Left lobe of liver (tissue), 2 donors: ENCODE measurements at regions not wholly inside any gene's neighbourhood (a gene's known extent, or its start where the extent isn't known, plus 50 kb on each side); places are given as distances from the start of the nearest gene placed in this dataset.
"Not testable (repeated sequence)": the region's sequence is repeated elsewhere in the genome, so short reads cannot be mapped to it uniquely, and the experiment has no call there.

Experiments
- ATAC-seq: fragments of 200-7000 bp; cut with Tn5 transposase; one replicate; pipeline ENCODE4 v1.9.1; 2020; ENCODE audit warnings: mild to moderate bottlenecking, moderate library complexity
- DNase-seq: peaks from one replicate; pipeline ENCODE4 v3.0.0-alpha.2; 2020; ENCODE audit warnings: low spot score
- donor health status: DM: no; HTN: no; CAD: no; lungs with moderate emphysema.
- donor health status: DM: no; HTN: yes; CAD: no.

DNA sequence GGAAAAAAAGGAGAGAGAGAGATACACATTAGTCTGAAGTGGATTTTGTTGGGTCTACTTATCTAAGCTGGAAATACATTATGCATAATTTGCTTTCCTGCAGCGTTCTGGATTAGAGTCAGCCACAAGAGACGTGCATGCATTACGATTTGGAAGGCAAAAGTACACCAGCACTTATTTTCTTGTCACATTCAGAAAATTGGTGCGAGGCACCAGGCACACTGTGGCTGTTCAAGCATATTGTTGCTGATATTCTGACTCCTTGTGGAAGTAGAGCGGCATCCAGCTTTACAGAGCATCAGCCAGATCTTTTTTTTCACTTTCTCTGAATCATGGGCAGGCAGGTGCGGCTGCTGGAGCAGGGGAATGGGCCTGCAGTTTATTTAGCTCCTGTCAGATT is 905.6 kb upstream of the SPRY2 start:
- ATAC-seq, result no peak

DNA sequence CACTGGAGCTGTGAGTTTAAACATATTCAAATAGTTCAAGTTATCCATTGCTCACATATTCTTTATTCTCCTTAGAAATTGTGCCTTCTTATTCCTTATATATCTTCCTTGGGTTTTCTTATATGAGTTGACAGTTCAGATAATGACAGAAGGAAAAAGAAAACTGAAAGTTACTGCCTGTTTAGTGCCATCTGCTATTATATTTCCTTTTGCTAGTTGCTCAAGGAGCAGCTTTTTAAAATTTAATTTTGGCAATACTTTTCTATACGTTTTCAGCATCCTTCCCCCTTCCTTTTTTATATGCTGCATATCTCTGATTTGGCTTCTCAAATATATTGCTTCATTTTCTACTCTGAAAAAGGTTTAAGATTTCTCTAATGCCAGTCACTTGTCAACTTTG is 903.1 kb upstream of the SPRY2 start:
- no peak for DNase-seq
- no peak for ATAC-seq

More for the DNA sequence above, 905.6 kb upstream of the SPRY2 start:
- DNase-seq, result no peak

DNA sequence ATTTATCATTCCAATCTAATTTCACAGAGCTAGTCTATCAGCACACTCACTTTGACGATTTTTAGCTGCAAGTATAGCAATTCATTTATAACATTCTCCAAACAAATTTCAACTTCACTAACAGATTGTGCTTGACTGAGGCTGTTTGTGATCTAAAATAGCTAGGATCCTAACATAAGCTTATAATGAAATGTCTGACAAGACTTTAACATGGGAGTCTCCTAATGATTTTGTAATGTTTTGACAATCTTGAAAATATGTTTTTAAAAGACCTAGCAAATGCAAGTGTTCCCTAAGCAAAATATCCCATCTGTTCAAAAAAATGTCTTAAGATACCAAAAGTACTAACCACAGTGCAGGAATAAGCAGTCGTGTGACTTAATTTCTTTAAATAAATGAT is 889.5 kb upstream of the SPRY2 start:
- no peak for DNase-seq
- ATAC-seq, result no peak

- not testable (repeated sequence) for DNase-seq, ATAC-seq
These were observed 885.9 kb upstream of the SPRY2 start for GRCh38 chr13:81226830-81227229.

GRCh38 chr13:81224209-81224833 is 883.4 kb upstream of the SPRY2 start:
- DNase-seq, result no peak
- no peak for ATAC-seq

DNA sequence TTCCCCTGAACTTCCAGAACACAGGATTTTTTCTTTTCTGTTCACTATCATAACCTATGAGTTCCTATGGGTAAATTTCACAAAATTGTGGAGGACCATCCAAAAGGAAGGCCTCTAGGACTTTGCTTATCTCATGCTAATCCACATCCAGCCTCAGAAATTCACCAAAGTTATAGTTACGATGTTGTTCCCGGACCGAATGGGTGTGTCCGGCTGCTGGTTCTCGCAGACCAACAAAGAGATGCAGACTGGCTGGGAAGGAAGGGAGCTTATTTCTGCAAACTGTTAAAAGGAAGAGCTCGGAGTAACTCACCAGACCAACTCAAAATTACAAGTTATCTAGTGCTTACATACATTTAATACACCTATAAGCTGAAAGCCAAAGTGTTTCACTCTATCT is 882.9 kb upstream of the SPRY2 start:
- DNase-seq, result no peak
- ATAC-seq, result no peak

GRCh38 chr13:81211713-81212112 is 870.8 kb upstream of the SPRY2 start:
- no peak for ATAC-seq
- no peak for DNase-seq

DNA sequence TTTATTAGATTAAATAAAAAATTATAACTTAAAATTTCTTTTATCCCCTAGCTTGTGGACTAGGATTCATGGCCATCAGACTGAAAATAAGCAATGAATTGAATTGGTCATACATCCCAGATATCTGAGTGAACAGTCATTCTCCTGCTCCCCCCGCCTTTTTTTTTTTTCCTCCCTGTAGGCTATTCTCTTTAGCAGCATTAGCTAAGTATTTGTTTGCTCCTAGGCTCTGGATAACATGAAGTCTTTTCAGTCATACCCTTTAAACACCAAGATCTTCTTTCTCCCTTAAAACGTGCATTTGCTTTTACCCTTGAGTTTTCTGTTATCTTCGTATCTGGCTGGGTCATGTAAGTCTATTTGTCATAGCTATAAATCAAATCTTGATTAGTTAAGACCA is 866.7 kb upstream of the SPRY2 start:
- ATAC-seq, result no peak

GRCh38 chr13:81207231-81207630 is 866.3 kb upstream of the SPRY2 start:
- no peak for DNase-seq

More for the DNA sequence above, 866.7 kb upstream of the SPRY2 start:
- DNase-seq, result no peak

GRCh38 chr13:81203783-81204182 is 862.9 kb upstream of the SPRY2 start:
- no peak for ATAC-seq
- no peak for DNase-seq

More at GRCh38 chr13:81207231-81207630, 866.3 kb upstream of the SPRY2 start:
- no peak for ATAC-seq

DNA sequence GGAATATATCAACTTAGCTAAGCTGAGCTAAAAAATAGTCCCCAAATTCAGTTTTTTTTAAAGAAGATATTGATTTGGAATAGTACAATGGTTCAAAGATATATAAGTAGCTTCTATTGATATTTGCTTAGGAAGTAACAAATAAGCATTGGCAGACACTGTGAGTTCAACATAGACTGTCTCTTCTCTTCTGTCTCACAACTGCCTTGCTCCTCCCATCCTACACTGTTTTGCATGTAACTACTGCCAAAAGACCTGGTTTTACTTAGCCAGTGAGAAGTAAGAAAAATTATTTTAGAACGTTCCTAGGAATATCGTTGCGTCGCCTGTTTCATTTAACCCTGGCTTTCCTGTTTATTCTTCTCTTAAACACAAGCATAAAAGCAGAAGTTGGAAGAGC is 859.0 kb upstream of the SPRY2 start:
- ATAC-seq, result no peak
- no peak for DNase-seq

DNA sequence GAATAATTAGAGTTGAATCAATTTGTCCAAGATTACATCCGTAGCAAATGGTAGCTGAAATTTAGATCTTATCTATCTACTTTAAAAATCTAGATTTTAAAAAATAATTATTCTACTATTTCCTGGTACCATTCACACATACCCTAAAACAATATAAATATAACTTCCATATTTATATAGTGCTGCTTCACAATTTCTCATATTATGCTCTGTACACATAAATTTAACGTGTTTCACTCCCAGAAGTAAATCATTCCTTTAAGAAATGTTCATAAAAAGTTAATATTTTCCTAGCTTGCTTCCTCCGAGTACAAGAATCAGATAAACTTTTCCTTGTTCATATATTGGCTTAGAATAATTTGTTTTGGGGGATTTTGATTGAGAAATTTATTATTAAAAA is 857.0 kb upstream of the SPRY2 start:
- no peak for ATAC-seq
- DNase-seq, result no peak

GRCh38 chr13:81197483-81197882 is 856.6 kb upstream of the SPRY2 start:
- ATAC-seq, result no peak
- DNase-seq, result no peak

GRCh38 chr13:81194362-81194761 is 853.4 kb upstream of the SPRY2 start:
- no peak for ATAC-seq

GRCh38 chr13:81184556-81185265 is 843.8 kb upstream of the SPRY2 start:
- no peak for ATAC-seq
- DNase-seq, result no peak

More at GRCh38 chr13:81194362-81194761, 853.4 kb upstream of the SPRY2 start:
- DNase-seq, result no peak

DNA sequence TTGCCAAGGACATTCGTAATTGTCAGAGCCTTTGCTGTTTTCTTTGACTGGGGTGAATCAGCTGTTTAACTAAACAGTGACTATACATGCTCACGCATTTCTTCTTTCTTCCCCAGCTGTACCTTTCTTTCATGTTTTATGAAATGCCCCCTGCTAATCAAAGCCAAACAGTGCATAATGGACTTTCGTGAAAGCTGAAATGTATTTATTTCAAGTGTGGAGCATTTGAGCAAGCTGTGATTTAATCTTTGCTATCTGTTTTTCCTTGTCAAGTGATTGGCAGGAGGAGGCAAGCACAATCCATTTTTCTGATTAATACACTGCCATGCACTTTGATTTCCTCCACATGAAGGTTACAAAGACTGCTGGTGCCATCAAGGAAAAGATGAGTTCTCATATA is 831.7 kb upstream of the SPRY2 start:
- ATAC-seq (no peak), DNase-seq (no peak)

GRCh38 chr13:81171065-81171647 is 830.2 kb upstream of the SPRY2 start:
- ATAC-seq (peak; percentile 62), DNase-seq (no peak)

- not testable (repeated sequence) for ATAC-seq, DNase-seq
These were observed 822.9 kb upstream of the SPRY2 start for GRCh38 chr13:81163823-81164222.

DNA sequence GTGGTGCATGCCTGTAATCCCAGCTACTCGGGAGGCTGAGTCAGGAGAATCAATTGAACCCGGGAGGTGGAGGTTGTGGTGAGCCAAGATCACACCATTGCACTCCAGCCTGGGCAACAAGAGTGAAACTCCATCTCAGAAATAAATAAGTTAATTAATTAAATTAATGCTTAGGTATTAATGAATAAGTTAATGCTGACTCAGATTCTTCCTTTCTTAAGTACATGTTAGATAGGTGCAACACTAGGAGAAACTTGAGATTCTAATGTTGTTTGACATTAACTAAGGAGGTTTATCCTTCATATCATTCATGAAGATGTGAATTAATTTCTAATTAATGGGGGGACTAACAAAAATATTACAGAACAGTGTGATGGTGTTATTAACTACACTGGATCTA is 812.6 kb upstream of the SPRY2 start:
- DNase-seq, result no peak
- no peak for ATAC-seq

DNA sequence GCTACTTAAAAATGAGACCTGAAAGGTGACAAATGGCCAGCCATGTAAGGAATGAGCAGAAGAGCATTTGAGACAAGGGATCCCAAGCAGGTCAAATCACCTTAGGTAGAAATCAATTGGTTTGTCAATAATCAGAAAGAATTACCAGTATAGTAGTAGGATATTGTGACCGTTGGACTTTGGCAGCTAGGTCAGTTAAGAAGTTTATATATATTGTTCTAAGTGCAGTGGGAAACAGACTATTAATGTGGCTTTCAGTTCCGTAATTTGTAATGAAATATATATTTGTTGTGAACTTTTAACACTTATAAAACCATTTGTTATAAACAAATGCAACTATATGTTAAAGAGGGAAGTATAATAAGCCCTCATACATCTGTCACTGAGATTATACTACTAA is 807.9 kb upstream of the SPRY2 start:
- no peak for DNase-seq
- no peak for ATAC-seq

DNA sequence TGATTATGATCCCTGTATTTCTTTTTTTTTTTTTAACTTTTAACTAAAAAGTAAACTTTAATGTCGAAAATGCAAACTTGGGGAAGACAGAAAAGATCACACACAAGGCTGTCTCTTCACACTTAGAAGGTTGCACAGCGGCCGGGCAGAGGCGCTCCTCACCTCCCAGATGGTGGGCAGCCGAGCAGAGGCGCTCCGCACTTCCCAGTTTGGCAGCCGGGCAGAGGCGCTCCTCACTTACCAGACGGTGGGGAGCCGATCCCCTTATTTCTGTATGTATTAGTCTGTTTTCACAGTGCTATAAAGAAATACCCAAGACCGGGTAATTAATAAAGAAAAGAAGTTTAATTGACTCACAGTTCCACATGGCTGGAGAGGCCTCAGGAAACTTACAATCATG is 805.6 kb upstream of the SPRY2 start:
- ATAC-seq, DNase-seq: not testable (repeated sequence)

DNA sequence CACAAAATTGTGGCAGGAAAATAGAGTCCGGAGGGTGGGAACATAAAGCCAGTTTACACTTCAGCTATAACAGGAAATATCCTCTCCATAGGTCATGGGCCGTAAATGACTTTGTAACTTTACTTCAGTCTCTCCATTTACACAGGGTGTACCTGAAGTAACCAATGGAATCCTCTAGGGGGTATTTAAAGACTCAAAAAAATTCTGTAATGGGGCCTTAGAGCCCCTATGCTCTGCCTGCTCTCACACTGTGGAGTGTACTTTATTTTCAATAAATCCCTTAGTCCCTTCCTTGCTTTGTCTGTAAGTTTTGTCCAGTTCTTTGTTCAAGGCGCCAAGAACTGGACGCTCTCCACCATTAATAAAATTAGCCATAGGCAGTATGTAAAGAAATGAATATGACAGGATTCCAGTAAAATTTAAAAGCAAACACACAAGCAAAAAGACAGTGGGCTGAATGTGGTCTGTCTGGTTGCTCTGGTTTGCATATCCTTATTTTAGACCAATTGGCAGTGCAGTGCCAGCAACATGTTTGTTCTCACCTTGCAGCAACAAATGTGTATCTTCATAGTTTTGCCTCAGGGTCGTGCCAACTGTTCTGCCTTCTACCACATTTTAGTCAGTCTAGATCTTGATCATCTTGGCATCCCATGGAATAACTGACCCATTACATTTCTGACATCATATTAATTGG is 801.5 kb upstream of the SPRY2 start:
- DNase-seq (no peak), ATAC-seq (no peak)
